Eye (tissue), 1 donor: ENCODE measurements at regions not wholly inside any gene's neighbourhood (a gene's known extent, or its start where the extent isn't known, plus 50 kb on each side); places are given as distances from the start of the nearest gene placed in this dataset.
A peak's percentile ranks its signal among the peaks of the same experiment; 100 is the strongest.
"Not testable (repeated sequence)": the region's sequence is repeated elsewhere in the genome, so short reads cannot be mapped to it uniquely, and the experiment has no call there.

Experiments
- DNase-seq: peaks from one replicate; pipeline ENCODE4 v3.0.0-alpha.2; 2015

DNA sequence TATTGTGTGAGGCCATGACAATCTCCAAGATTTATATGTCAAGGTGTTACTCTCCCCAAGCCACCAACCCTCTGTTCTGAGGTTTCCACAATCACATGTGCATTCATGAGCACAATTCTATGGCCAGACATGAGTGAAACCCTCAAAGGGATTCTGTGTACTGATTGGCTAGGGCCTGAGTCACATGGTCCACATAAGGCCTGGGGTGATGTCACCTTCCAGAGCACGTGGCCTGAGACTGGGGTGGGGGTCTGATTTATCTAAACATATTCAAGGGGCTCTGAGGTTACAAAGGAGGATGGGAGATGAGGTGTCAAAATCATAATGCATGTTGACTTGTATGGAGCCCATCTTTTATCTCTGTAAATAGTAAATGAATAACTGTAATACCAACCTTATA is 1369.9 kb upstream of the TMEM132C start:
- DNase-seq, result no peak

- DNase-seq, result peak; percentile 51
Measured at GRCh38 chr12:126897778-126898177, 1369.2 kb upstream of the TMEM132C start.

GRCh38 chr12:126898562-126898961 is 1368.4 kb upstream of the TMEM132C start:
- no peak for DNase-seq

DNA sequence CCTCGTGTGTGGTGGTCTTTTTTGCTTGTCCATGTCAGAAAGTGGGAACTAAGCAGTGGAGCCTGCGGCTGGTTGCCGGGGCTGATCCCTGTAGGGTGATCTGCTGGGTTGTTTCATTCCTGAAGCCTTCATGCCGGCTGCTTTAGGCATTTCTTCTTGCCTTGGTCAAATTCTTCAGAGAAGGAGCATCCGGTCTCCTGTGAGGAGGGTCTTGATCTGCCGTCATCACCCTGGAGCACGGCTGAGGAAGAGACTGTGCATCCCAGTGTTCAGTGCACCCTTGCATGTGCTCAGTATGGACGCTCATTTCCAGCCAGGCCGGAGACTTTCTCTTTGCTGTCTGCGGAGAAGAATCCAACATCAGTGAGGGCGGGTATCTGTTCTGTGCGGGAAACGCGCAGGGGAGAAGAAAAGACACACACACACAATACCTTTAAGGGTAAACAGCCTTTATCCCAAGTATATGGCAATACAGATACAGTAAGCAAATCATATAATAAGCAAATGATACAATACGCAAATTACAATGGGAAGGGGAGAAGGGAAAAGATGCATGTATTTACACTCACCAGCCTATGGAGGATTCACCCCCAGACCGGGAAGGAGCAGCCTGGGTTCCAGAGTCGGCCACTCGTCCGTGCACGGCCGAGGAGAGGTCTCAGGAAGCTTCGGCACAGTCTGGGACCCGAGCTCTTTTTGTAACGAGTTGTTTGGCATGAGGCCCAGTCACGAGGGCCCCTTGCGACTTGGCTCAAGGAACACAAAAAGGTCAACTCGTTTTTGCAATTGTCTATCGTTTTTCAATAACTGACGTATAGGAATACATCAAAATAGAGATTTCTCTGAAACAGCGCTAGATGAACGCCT is 1366.8 kb upstream of the TMEM132C start:
- no peak for DNase-seq

- DNase-seq, result no peak
Measured at GRCh38 chr12:126903027-126903876, 1363.7 kb upstream of the TMEM132C start.

DNA sequence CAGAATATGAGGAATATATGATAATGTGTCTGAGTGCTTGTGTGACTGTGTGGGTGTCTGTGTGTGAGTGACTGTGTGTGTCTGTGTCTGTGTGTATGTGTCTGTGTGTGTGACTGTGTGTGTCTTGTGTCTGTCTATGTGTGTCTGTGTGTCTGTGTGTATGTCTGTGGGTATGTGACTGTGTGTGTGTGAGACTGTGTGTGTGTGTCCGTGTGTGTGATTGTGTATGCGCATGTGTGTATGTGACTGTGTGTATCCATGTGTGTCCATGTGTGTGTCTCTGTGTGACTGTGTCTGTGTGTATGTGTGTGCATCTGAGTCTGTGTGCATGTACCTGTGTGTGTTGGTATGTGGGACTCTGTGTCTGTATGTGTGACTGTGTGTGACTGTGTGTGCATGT is 1361.2 kb upstream of the TMEM132C start:
- DNase-seq, result no peak

DNA sequence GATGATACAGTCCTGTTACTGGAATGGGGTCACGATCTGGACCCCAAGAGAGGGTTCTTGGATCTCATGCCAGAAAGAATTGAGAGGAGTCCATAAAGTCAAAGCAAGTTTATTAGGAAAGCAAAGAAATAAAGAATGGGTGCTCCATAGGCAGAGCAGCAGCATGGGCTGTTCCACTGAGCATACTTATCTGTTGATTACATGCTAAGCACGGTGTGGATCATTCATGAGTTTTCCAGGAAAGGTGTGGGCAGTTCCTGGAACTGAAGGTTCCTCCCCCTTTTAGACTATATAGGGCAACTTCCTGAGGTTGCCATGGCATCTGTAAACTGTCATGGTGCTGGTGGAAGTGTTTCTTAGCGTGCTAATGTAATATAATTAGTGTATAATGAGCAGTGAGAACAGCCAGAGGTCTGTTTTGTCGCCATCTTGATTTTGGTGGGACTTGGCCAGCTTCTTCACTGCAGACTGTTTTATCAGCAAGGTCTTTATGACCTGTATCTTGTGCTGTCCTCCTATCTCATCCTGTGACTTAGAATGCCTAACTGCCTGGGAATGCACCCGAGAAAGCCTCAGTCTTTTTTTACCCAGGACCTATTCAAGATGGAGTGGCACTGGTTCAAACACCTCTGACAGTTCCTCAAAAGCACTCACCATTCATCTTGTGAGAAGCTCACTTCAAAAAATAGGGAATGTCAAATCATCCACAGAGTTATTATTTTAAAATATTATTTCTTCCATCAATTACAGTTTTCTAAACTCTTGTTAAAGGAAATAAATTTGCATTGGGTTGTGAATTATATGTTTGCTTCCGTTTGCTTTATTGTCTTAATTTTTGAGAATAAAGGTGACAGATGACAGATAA is 1358.8 kb upstream of the TMEM132C start:
- DNase-seq, result no peak

GRCh38 chr12:126908765-126909142 is 1358.2 kb upstream of the TMEM132C start:
- DNase-seq, result no peak

DNA sequence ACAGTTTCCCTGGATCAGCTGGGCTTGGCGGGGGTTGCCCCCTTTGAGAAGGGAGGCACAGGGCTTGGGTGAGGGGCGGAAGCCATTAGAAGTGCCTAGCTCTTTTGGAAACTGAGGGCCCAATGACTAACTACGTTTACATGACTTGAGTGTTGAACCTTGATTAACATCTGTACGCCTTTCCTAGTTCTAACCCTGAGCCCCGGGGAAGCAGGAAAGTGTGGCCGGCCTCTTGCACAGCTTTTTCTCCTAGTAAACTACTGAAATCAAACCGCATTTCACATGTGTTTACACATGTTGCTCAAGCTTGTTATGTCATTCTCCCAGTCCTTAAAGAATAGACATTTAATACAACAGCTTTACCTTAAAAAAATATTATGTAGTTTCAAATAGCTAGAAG is 1356.4 kb upstream of the TMEM132C start:
- DNase-seq, result no peak

- no peak for DNase-seq
Measured at GRCh38 chr12:126912111-126912510, 1354.9 kb upstream of the TMEM132C start.

DNA sequence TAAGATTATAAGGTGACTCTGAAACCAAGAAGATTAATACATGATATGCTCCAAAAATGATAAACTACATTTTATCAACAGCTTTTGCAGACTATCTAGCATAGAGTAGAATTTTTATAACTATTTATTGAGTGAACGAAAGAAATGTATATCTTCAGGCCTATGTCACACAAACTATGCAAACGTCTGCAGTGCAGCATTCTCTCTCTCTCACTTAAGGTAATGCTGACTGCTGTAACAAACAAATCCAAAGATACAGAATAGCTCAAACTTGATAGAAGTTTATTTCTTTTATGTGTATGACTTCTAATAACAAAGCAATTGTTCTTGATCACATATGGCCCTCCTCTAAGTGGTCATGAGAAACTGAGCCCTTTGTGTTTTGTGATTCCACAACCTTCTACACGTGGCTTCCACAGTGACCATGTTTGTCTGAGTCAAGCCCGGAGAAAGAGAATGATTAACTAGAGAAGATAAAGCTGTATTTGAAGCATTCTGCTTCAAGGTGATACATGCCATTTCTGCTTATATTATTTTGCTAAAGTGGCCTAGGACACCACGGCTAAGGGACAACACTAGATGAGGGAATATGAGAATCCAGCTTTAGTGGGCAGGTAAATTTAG is 1352.7 kb upstream of the TMEM132C start:
- DNase-seq, result no peak

- no peak for DNase-seq
Measured at GRCh38 chr12:126915309-126915708, 1351.7 kb upstream of the TMEM132C start.

GRCh38 chr12:126926023-126926594 is 1340.9 kb upstream of the TMEM132C start:
- DNase-seq, result no peak

GRCh38 chr12:126930234-126930633 is 1336.7 kb upstream of the TMEM132C start:
- DNase-seq, result no peak

DNA sequence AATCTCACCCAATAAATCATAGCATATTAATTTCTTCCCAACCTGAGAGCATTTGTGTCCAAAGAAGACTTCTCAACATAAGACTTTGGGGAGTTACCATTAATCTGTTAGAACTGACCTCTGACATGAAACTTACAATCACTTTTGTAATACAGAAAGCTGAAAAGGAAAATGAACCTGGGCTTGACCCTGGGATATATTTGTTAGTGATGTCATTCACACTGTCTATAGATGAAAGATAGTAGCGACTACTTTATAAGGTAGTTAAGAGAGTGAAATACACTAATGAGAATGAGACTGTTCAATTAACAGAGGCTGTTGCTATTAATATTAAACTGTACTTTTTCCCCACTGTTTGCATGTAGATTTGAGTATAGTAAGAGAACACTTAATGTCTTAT is 1334.8 kb upstream of the TMEM132C start:
- DNase-seq, result no peak

GRCh38 chr12:126935435-126935834 is 1331.5 kb upstream of the TMEM132C start:
- no peak for DNase-seq

DNA sequence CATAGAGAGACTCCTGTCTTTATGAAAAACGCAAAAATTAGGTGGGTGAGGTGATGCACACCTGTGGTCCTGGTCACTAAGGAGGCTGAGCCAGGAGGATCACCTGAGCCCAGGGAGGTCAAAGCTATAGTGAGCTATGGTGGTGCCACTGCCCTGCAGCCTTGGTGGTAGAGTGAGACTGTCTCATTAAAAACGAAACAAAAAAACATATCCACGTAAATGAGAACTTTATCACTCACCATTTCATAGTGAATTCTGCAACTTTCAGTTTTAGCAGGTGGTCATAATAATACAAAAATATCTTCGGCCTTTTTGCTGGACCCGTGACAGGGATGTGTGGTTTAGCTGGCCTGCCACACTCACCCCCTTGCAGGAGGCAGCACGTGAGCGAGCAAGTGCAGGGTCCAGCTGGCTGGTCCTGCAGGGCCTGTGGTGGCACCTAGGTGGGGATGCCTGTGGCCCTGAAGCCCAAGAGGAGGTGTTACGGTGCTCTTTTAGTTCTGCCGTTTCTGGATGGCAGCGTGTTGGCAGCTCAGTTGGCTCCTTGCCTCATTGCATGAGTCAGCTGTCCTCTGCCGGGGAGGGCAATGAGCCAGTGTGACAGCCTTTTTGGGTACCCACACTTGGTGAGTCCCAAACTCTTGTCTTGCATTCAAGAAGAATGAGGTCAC is 1330.7 kb upstream of the TMEM132C start:
- DNase-seq, result no peak

DNA sequence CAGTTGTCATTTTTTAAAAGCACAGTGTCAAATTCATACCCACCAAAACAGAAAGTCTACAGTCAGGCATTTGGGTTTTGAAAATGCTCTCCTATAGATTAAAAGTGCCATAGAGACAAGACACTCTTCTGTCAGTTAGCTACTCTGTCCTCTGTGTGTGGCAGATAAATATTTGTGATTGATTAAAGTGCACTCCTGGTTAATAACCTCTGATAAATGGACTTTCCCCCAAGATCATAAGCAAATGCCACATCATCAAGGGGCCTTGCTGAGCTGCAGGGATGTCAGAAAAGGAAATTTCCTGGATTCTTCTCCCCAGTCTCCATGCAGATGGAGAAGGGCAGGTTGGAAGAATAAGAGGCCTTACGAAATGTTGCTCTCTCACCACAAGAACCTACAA is 1329.5 kb upstream of the TMEM132C start:
- DNase-seq, result no peak

GRCh38 chr12:126944684-126945083 is 1322.3 kb upstream of the TMEM132C start:
- no peak for DNase-seq

GRCh38 chr12:126946958-126947357 is 1320.0 kb upstream of the TMEM132C start:
- not testable (repeated sequence) for DNase-seq

GRCh38 chr12:126949558-126949957 is 1317.4 kb upstream of the TMEM132C start:
- no peak for DNase-seq

GRCh38 chr12:126950266-126950665 is 1316.7 kb upstream of the TMEM132C start:
- DNase-seq, result peak; percentile 37
